ENCODE measurements at regions not wholly inside any gene's neighbourhood (a gene's known extent, or its start where the extent isn't known, plus 50 kb on each side); places are given as distances from the start of the nearest gene placed in this dataset.

DNA sequence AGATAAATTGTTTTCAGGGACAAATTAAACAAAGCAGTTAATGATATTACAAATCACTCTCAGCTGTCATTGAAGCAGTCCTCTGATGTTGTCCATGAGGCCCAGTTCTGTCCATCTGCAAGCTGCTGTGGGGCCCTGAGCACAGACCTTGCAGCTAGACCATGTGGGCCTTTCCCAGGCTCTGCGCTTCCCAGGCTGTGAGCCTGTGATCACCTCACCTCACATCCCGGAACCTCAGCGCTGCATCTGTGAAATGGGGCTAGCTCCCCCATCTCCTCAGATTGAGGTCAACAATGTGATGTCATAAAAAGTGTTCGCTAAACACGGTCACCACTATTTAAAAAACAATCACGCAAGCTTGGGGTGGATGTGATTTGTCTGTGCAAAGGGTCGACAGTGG is 51.9 kb upstream of the UQCRFS1 start:
- TF ChIP-seq, protein P1, sequence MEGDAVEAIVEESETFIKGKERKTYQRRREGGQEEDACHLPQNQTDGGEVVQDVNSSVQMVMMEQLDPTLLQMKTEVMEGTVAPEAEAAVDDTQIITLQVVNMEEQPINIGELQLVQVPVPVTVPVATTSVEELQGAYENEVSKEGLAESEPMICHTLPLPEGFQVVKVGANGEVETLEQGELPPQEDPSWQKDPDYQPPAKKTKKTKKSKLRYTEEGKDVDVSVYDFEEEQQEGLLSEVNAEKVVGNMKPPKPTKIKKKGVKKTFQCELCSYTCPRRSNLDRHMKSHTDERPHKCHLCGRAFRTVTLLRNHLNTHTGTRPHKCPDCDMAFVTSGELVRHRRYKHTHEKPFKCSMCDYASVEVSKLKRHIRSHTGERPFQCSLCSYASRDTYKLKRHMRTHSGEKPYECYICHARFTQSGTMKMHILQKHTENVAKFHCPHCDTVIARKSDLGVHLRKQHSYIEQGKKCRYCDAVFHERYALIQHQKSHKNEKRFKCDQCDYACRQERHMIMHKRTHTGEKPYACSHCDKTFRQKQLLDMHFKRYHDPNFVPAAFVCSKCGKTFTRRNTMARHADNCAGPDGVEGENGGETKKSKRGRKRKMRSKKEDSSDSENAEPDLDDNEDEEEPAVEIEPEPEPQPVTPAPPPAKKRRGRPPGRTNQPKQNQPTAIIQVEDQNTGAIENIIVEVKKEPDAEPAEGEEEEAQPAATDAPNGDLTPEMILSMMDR (IDR thresholded peaks at IDR 0.05) = no peak
- TF ChIP-seq SIN3A (IDR thresholded peaks at IDR 0.05; ENCODE audit: borderline replicate concordance, insufficient read depth, low read depth, low read length) (no peak), TCF7L2 (IDR thresholded peaks at IDR 0.05; ENCODE audit: low read depth, low read length) (no peak), POLR2AphosphoS5 (IDR thresholded peaks at IDR 0.05; ENCODE audit: low read depth, low read length) (no peak)
